Smooth muscle cell (in vitro differentiated cells): ENCODE measurements at regions not wholly inside any gene's neighbourhood (a gene's known extent, or its start where the extent isn't known, plus 50 kb on each side); places are given as distances from the start of the nearest gene placed in this dataset.
A peak's percentile ranks its signal among the peaks of the same experiment; 100 is the strongest.

Experiments
- DNase-seq: peaks from one replicate; lab custom pipeline; 2025; ENCODE audit not compliant: unreplicated experiment; lab: John Stamatoyannopoulos, UW
- H2AFZ ChIP-seq: fragments of 200-600 bp; sonication (generic); 2 replicates; pipeline ENCODE4 v1.6.0; 2016; ENCODE audit warnings: antibody characterized with exemption, low read depth, mild to moderate bottlenecking
- H3F3A ChIP-seq: fragments of 200-600 bp; sonication (generic); 2 replicates; pipeline ENCODE4 v1.6.0; 2017; ENCODE audit warnings: antibody characterized with exemption, low read depth
- H3K27ac ChIP-seq: fragments of 200-600 bp; sonication (generic); 2 replicates; pipeline ENCODE4 v1.5.1; 2016; ENCODE audit warnings: low read depth, mild to moderate bottlenecking
- H3K27me3 ChIP-seq: fragments of 200-600 bp; sonication (generic); 2 replicates; pipeline ENCODE4 v1.6.1; 2016; ENCODE audit warnings: low read depth, mild to moderate bottlenecking
- H3K36me3 ChIP-seq: fragments of 200-600 bp; sonication (generic); 2 replicates; pipeline ENCODE4 v1.5.1; 2016; ENCODE audit warnings: low read depth
- H3K4me1 ChIP-seq: fragments of 200-600 bp; sonication (generic); 2 replicates; pipeline ENCODE4 v1.5.1; 2016; ENCODE audit warnings: low read depth
- H3K4me2 ChIP-seq: fragments of 200-600 bp; sonication (generic); 2 replicates; pipeline ENCODE4 v1.6.0; 2016; ENCODE audit warnings: mild to moderate bottlenecking
- H3K4me3 ChIP-seq: fragments of 200-600 bp; sonication (generic); 2 replicates; pipeline ENCODE4 v1.5.1; 2016; ENCODE audit warnings: mild to moderate bottlenecking
- H3K79me2 ChIP-seq: fragments of 200-600 bp; sonication (generic); 2 replicates; pipeline ENCODE4 v1.6.0; 2016; ENCODE audit warnings: low read depth, mild to moderate bottlenecking
- H3K9ac ChIP-seq: fragments of 200-600 bp; sonication (generic); 2 replicates; pipeline ENCODE4 v1.6.0; 2016; ENCODE audit warnings: low read depth
- H3K9me3 ChIP-seq: fragments of 200-600 bp; sonication (generic); replicated peaks from 2 replicates; pipeline ENCODE4 v1.5.1; 2016; ENCODE audit warnings: low read depth
- H4K20me1 ChIP-seq: fragments of 200-600 bp; sonication (generic); 2 replicates; pipeline ENCODE4 v1.6.0; 2016; ENCODE audit warnings: low read depth
- CTCF ChIP-seq: fragments of 200-600 bp; sonication (generic); IDR thresholded peaks from 2 replicates; pipeline ENCODE4 v1.5.1; 2017; ENCODE audit warnings: borderline replicate concordance, mild to moderate bottlenecking, antibody characterized with exemption; ENCODE audit not compliant: insufficient read depth, poor library complexity, severe bottlenecking
- WGBS: methylation state at CpG from one replicate; pipeline ENCODE4 v1.1.7; 2016; ENCODE audit warnings: low lambda C conversion rate; 5-methylcytosine and 5-hydroxymethylcytosine counted together

- Histone ChIP-seq H3K4me1 (no peaks in the 10 kb centered on the region), H3K27ac (peak overlapping the region; percentile 33), H4K20me1 (no peaks in the 10 kb centered on the region), H3K79me2 (no peaks in the 10 kb centered on the region), H3F3A (peaks cover 5% of the 10 kb centered on the region), H3K9me3 (no peaks in the 10 kb centered on the region), H3K4me3 (no peak overlapping the region), H3K36me3 (no peaks in the 10 kb centered on the region), H3K9ac (no peak overlapping the region), H3K27me3 (no peaks in the 10 kb centered on the region), H3K4me2 (no peak overlapping the region), H2AFZ (no peak overlapping the region)
- no peak for TF ChIP-seq CTCF
- no peak for DNase-seq
- 77% methylated on average over 5 of the region's 5 CpGs for WGBS
Measured at GRCh38 chr1:115184260-115184950, 95.1 kb upstream of the TSPAN2 start.

- Histone ChIP-seq H3K9ac (no peak overlapping the region), H4K20me1 (no peaks in the 10 kb centered on the region), H3K4me1 (no peaks in the 10 kb centered on the region), H3K27ac (no peak overlapping the region), H3K27me3 (no peaks in the 10 kb centered on the region), H3K4me2 (no peak overlapping the region), H3K36me3 (no peaks in the 10 kb centered on the region), H3K4me3 (no peak overlapping the region), H3F3A (no peaks in the 10 kb centered on the region), H2AFZ (no peak overlapping the region), H3K9me3 (no peaks in the 10 kb centered on the region), H3K79me2 (no peaks in the 10 kb centered on the region)
- no peak for TF ChIP-seq CTCF
- no peak for DNase-seq
- WGBS = 90% methylated on average over 8 of the region's 8 CpGs
Measured at GRCh38 chr1:115183721-115184259, 94.5 kb upstream of the TSPAN2 start.

GRCh38 chr1:115183158-115183557, 93.9 kb upstream of the TSPAN2 start:
- Histone ChIP-seq H3K27ac (no peak overlapping the region), H3K9ac (no peak overlapping the region), H4K20me1 (no peaks in the 10 kb centered on the region), H3K79me2 (no peaks in the 10 kb centered on the region), H3K9me3 (no peaks in the 10 kb centered on the region), H3K4me2 (no peak overlapping the region), H3K36me3 (no peaks in the 10 kb centered on the region), H3K4me1 (no peaks in the 10 kb centered on the region), H3K4me3 (no peak overlapping the region), H3K27me3 (no peaks in the 10 kb centered on the region), H3F3A (no peaks in the 10 kb centered on the region), H2AFZ (no peak overlapping the region)
- WGBS = 97% methylated on average over 6 of the region's 6 CpGs
- no peak for DNase-seq
- no peak for TF ChIP-seq CTCF

GRCh38 chr1:115182012-115182715, 92.9 kb upstream of the TSPAN2 start:
- H2AFZ ChIP-seq = no peak overlapping the region
- H3K79me2 ChIP-seq = no peaks in the 10 kb centered on the region
- no peak for TF ChIP-seq CTCF
- H3K4me2 ChIP-seq = no peak overlapping the region
- DNase-seq = no peak
- no peaks in the 10 kb centered on the region for H3K27me3 ChIP-seq
- no peaks in the 10 kb centered on the region for H3K9me3 ChIP-seq
- H3K36me3 ChIP-seq = no peaks in the 10 kb centered on the region
- no peaks in the 10 kb centered on the region for H3K4me1 ChIP-seq
- no peaks in the 10 kb centered on the region for H3F3A ChIP-seq
- H4K20me1 ChIP-seq = no peaks in the 10 kb centered on the region
- WGBS = 87% methylated on average over 7 of the region's 7 CpGs
- no peak overlapping the region for H3K27ac ChIP-seq
- H3K4me3 ChIP-seq = no peak overlapping the region
- no peak overlapping the region for H3K9ac ChIP-seq
